AG20443 (cell line): ENCODE measurements at regions not wholly inside any gene's neighbourhood (a gene's known extent, or its start where the extent isn't known, plus 50 kb on each side); places are given as distances from the start of the nearest gene placed in this dataset.
A peak's percentile ranks its signal among the peaks of the same experiment; 100 is the strongest.
"Not testable (repeated sequence)": the region's sequence is repeated elsewhere in the genome, so short reads cannot be mapped to it uniquely, and the experiment has no call there.

Experiments used
- DNase-seq: peaks from one replicate; pipeline ENCODE4 v3.0.0; 2012; ENCODE audit warnings: low spot score, mixed read lengths

- DNase-seq = no peak
Observed at GRCh38 chr13:99075268-99076191, 97.7 kb upstream of the DOCK9 start.

- no peak for DNase-seq
Observed at GRCh38 chr13:99078017-99078771, 100.3 kb upstream of the DOCK9 start.

- no peak for DNase-seq
Observed at GRCh38 chr13:99080131-99080530, 102.3 kb upstream of the DOCK9 start.

GRCh38 chr13:99083981-99084380 lies 106.1 kb upstream of the DOCK9 start:
- DNase-seq = no peak

- DNase-seq = no peak
Observed at GRCh38 chr13:99085139-99085807, 107.4 kb upstream of the DOCK9 start.

GRCh38 chr13:99085808-99086266 lies 108.0 kb upstream of the DOCK9 start:
- DNase-seq = no peak

- peak; percentile 88 for DNase-seq
Observed at GRCh38 chr13:99086267-99087097, 108.6 kb upstream of the DOCK9 start.

GRCh38 chr13:99087098-99087953 lies 109.5 kb upstream of the DOCK9 start:
- peak; percentile 100 for DNase-seq

GRCh38 chr13:99087954-99088491 lies 110.2 kb upstream of the DOCK9 start:
- no peak for DNase-seq

GRCh38 chr13:99093997-99094396 lies 106.7 kb upstream of the UBAC2 start:
- no peak for DNase-seq

- DNase-seq = not testable (repeated sequence)
Observed at GRCh38 chr13:99101831-99102230, 98.8 kb upstream of the UBAC2 start.

GRCh38 chr13:99103536-99103935 lies 97.1 kb upstream of the UBAC2 start:
- peak; percentile 62 for DNase-seq

- no peak for DNase-seq
Observed at GRCh38 chr13:99104396-99104795, 96.3 kb upstream of the UBAC2 start.

- DNase-seq = no peak
Observed at GRCh38 chr13:99105160-99105559, 95.5 kb upstream of the UBAC2 start.

GRCh38 chr13:99113351-99113750 lies 87.3 kb upstream of the UBAC2 start:
- no peak for DNase-seq

GRCh38 chr13:99118179-99118578 lies 82.5 kb upstream of the UBAC2 start:
- no peak for DNase-seq

GRCh38 chr13:99119656-99120055 lies 81.0 kb upstream of the UBAC2 start:
- no peak for DNase-seq

GRCh38 chr13:99120751-99121150 lies 79.9 kb upstream of the UBAC2 start:
- DNase-seq = no peak

- DNase-seq = no peak
Observed at GRCh38 chr13:99122171-99122570, 78.5 kb upstream of the UBAC2 start.
